OCI-LY7 (cell line): ENCODE measurements at regions not wholly inside any gene's neighbourhood (a gene's known extent, or its start where the extent isn't known, plus 50 kb on each side); places are given as distances from the start of the nearest gene placed in this dataset.

Source experiments
- CTCF ChIP-seq: fragments of 200-600 bp; sonication (generic); conservative IDR thresholded peaks from 2 replicates; pipeline ENCODE4 v1.5.1; 2014; ENCODE audit warnings: mild to moderate bottlenecking, antibody characterized with exemption, low read length, moderate library complexity, mixed read lengths
- EZH2phosphoT487 ChIP-seq: fragments of 200-600 bp; sonication (generic); IDR thresholded peaks from 2 replicates; pipeline ENCODE4 v1.6.1; 2018; ENCODE audit warnings: low read depth, borderline replicate concordance, mild to moderate bottlenecking, mixed run types, antibody characterized with exemption, low read length, moderate library complexity, mixed read lengths

GRCh38 chr4:138716559-138717335 is 298.8 kb upstream of the NOCT start:
- TF ChIP-seq CTCF (no peak), EZH2phosphoT487 (no peak)
